Adrenal gland (tissue), 5 donors: ENCODE measurements at regions not wholly inside any gene's neighbourhood (a gene's known extent, or its start where the extent isn't known, plus 50 kb on each side); places are given as distances from the start of the nearest gene placed in this dataset.

Source experiments
- CTCF ChIP-seq, 6 experiments: fragments of 450-650 bp in 4 of 6; fragments of 200-600 bp in 2 of 6; sonication (generic) in 1 of 6; IDR thresholded peaks; 1 replicate in 5 of 6; 2 replicates in 1 of 6; pipeline versions ENCODE4 v1.5.1 to v1.8.0; 2016 to 2021; ENCODE audit warnings: antibody characterized with exemption in 6 of 6, mild to moderate bottlenecking in 2 of 6, moderate library complexity in 1 of 6
- POLR2A ChIP-seq, 2 donors: fragments of 450-650 bp; IDR thresholded peaks; one replicate each; pipeline ENCODE4 v1.6.1; 2017; ENCODE audit warnings: antibody characterized with exemption in 2 of 2, mild to moderate bottlenecking in 2 of 2, moderate library complexity in 1 of 2
- donor health status: DM: no; HTN: no; CAD: no.

GRCh38 chr14:101185073-101185835 is 281.7 kb upstream of the RTL1 start:
- TF ChIP-seq CTCF (IDR thresholded peaks at IDR 0.05) = no peak
- TF ChIP-seq POLR2A (IDR thresholded peaks at IDR 0.05) = no peak
